ENCODE measurements at regions not wholly inside any gene's neighbourhood (a gene's known extent, or its start where the extent isn't known, plus 50 kb on each side); places are given as distances from the start of the nearest gene placed in this dataset.

DNA sequence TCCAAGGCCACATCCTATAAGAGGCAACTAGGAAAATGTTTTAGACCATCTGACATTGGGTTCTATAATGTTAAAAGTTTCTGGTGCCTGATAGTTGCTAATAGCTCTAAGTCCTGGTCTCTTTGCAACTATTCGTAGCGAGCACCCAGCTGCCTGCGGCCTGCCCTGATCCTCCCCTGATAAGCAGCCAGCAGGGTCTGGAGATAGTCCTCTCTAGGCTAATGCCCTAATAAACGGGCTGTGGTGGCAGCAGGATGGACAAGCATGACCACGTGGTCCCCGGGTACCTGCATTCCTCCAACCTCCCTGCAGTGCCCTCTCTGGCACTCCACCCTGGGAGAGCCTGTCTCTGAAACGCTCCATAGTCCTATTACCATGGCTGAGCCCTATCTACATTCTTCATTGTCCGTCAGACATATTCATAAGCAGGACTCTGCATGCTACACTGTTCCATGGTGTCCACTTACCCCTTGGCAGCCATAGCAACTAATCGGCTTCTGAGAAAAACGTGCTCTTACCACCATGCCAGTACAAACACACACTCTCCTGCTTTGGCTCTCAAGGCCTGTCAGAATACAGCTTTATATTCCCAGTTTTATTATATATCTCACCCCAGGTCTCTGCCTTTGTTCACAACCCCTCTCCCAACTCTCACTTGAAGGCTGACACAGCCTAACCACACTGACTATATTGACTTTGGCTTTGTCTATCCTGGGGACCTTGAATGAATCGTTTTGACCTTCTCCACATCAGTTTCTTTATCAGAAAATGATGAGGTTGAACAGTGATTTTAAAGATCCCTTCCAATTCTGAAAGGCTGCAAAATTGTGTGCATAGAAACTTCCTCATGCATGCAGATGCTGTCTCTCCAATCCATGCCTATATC lies 49.9 kb upstream of the DAPK1 start:
- no peaks in the 10 kb centered on the region for H3K36me3 ChIP-seq
- DNase-seq (ENCODE audit: low read depth in 1 of 2, low spot score in 2 of 2), result no peak
- H3K27me3 ChIP-seq (replicated peaks), result no peaks in the 10 kb centered on the region
- no peak overlapping the region for H3K27ac ChIP-seq
- no peaks in the 10 kb centered on the region for H3K9me3 ChIP-seq (replicated peaks)
- H3K4me3 ChIP-seq, result no peak overlapping the region
- H3K4me1 ChIP-seq (replicated peaks), result 0 out of 2 replicates have a peak, but pooled peaks cover 3% of the 10 kb centered on the region
